ENCODE measurements at regions not wholly inside any gene's neighbourhood (a gene's known extent, or its start where the extent isn't known, plus 50 kb on each side); places are given as distances from the start of the nearest gene placed in this dataset.

- no peak overlapping the region for H3K4me3 ChIP-seq (replicated peaks; ENCODE audit: low read depth, low read length)
- no peak for TF ChIP-seq CTCF (IDR thresholded peaks at IDR 0.05; ENCODE audit: low read depth, low read length, missing control alignments)
- DNase-seq (ENCODE audit: extremely low read depth, low read depth) = no peak
Measured at GRCh38 chr4:12712648-12713339, 771.3 kb downstream of the RAB28 start.

GRCh38 chr4:12707381-12708175, 776.6 kb downstream of the RAB28 start:
- no peak for TF ChIP-seq CTCF (IDR thresholded peaks at IDR 0.05; ENCODE audit: low read depth, low read length, missing control alignments)
- H3K4me3 ChIP-seq (replicated peaks; ENCODE audit: low read depth, low read length) = no peak overlapping the region
- no peak for DNase-seq (ENCODE audit: extremely low read depth, low read depth)

GRCh38 chr4:12703036-12703435, 781.1 kb downstream of the RAB28 start:
- DNase-seq (ENCODE audit: extremely low read depth, low read depth) = no peak
- H3K4me3 ChIP-seq (replicated peaks; ENCODE audit: low read depth, low read length) = no peak overlapping the region
- TF ChIP-seq CTCF (IDR thresholded peaks at IDR 0.05; ENCODE audit: low read depth, low read length, missing control alignments) = no peak

GRCh38 chr4:12701384-12701783, 782.8 kb downstream of the RAB28 start:
- no peak for TF ChIP-seq CTCF (IDR thresholded peaks at IDR 0.05; ENCODE audit: low read depth, low read length, missing control alignments)
- no peak for DNase-seq (ENCODE audit: extremely low read depth, low read depth)
- H3K4me3 ChIP-seq (replicated peaks; ENCODE audit: low read depth, low read length) = no peak overlapping the region

- no peak for TF ChIP-seq CTCF (IDR thresholded peaks at IDR 0.05; ENCODE audit: low read depth, low read length, missing control alignments)
- H3K4me3 ChIP-seq (replicated peaks; ENCODE audit: low read depth, low read length) = no peak overlapping the region
- no peak for DNase-seq (ENCODE audit: extremely low read depth, low read depth)
Measured at GRCh38 chr4:12697970-12698369, 786.2 kb downstream of the RAB28 start.

GRCh38 chr4:12692815-12693214, 791.3 kb downstream of the RAB28 start:
- DNase-seq (ENCODE audit: extremely low read depth, low read depth) = no peak
- no peak overlapping the region for H3K4me3 ChIP-seq (replicated peaks; ENCODE audit: low read depth, low read length)
- TF ChIP-seq CTCF (IDR thresholded peaks at IDR 0.05; ENCODE audit: low read depth, low read length, missing control alignments) = no peak

All from HFF-Myc (cell line).